ENCODE measurements at regions not wholly inside any gene's neighbourhood (a gene's known extent, or its start where the extent isn't known, plus 50 kb on each side); places are given as distances from the start of the nearest gene placed in this dataset.
A peak's percentile ranks its signal among the peaks of the same experiment; 100 is the strongest.

GRCh38 chr2:239884051-239884405, 141.1 kb downstream of the NDUFA10 start:
- Histone ChIP-seq H3K9me3 (peaks cover 0 to 4% (median 0%) of the 10 kb centered on the region in 3 donors), H3K27ac (no peak overlapping the region), H3K4me3 (no peak overlapping the region), H3K27me3 (no peaks in the 10 kb centered on the region), H3K4me1 (no peaks in the 10 kb centered on the region), H3K36me3 (replicated peaks in 1 of 2; ENCODE audit: insufficient read depth in 1 of 2, low read depth in 2 of 2) (no peaks in the 10 kb centered on the region)
- WGBS, 2 donors, result 86 to 90% methylated on average over 4 of the region's 5 CpGs
- TF ChIP-seq CTCF (IDR thresholded peaks at IDR 0.05) (no peak), POLR2A (IDR thresholded peaks at IDR 0.05) (no peak)
- intact Hi-C loops (cut with DNase I), result loop anchor here (5.0 kb wide), 1 partner anchor 852 kb away; no protein-coding TSS in a partner anchor
- ATAC-seq, result no peak
- no peak for DNase-seq

GRCh38 chr2:239883326-239884050, 141.7 kb downstream of the NDUFA10 start:
- intact Hi-C loops (cut with DNase I), result loop anchor here (5.0 kb wide), 1 partner anchor 851 kb away; no protein-coding TSS in a partner anchor
- ATAC-seq (no peak), DNase-seq (no peak)
- H3K27me3 ChIP-seq, result no peaks in the 10 kb centered on the region
- H3K4me3 ChIP-seq, result no peak overlapping the region
- no peak for TF ChIP-seq CTCF (IDR thresholded peaks at IDR 0.05)
- TF ChIP-seq POLR2A (IDR thresholded peaks at IDR 0.05), result no peak
- H3K27ac ChIP-seq, result no peak overlapping the region
- no peaks in the 10 kb centered on the region for H3K36me3 ChIP-seq (replicated peaks in 1 of 2; ENCODE audit: insufficient read depth in 1 of 2, low read depth in 2 of 2)
- H3K9me3 ChIP-seq, result peaks cover 0 to 4% (median 0%) of the 10 kb centered on the region in 3 donors
- H3K4me1 ChIP-seq, result no peaks in the 10 kb centered on the region
- 74 to 85% methylated on average over 6 to 12 of the region's 12 CpGs for WGBS, 2 donors

GRCh38 chr2:239882781-239883180, 142.4 kb downstream of the NDUFA10 start:
- peak in 1 of 4 donors; percentile 24 for DNase-seq
- Histone ChIP-seq H3K36me3 (replicated peaks in 1 of 2; ENCODE audit: insufficient read depth in 1 of 2, low read depth in 2 of 2) (no peaks in the 10 kb centered on the region), H3K27me3 (no peaks in the 10 kb centered on the region), H3K9me3 (peaks cover 0 to 4% (median 0%) of the 10 kb centered on the region in 3 donors), H3K4me1 (no peaks in the 10 kb centered on the region), H3K4me3 (no peak overlapping the region), H3K27ac (no peak overlapping the region)
- intact Hi-C loops (cut with DNase I), result loop anchor here (5.0 kb wide), 1 partner anchor 850 kb away; no protein-coding TSS in a partner anchor
- WGBS, 2 donors, result 59% methylated on average over 4 of the region's 4 CpGs; no CpG with 5 or more reads in 1 of the 2 donors
- no peak for ATAC-seq
- no peak for TF ChIP-seq POLR2A (IDR thresholded peaks at IDR 0.05)
- TF ChIP-seq CTCF (IDR thresholded peaks at IDR 0.05), result no peak

- Histone ChIP-seq H3K4me3 (no peak overlapping the region), H3K9me3 (peaks cover 0 to 4% (median 0%) of the 10 kb centered on the region in 3 donors), H3K27me3 (no peaks in the 10 kb centered on the region), H3K4me1 (no peaks in the 10 kb centered on the region), H3K36me3 (replicated peaks in 1 of 2; ENCODE audit: insufficient read depth in 1 of 2, low read depth in 2 of 2) (no peaks in the 10 kb centered on the region), H3K27ac (no peak overlapping the region)
- TF ChIP-seq POLR2A (IDR thresholded peaks at IDR 0.05) (no peak), CTCF (IDR thresholded peaks at IDR 0.05) (peak; percentile 43 to 60 (median 52))
- ATAC-seq (peak; percentile 52), DNase-seq (peak; percentile 55 to 68 (median 58))
- intact Hi-C loops (cut with DNase I), result loop anchor here (5.0 kb wide), 1 partner anchor 850 kb away; no protein-coding TSS in a partner anchor
- 18 to 22% methylated on average over 5 of the region's 5 CpGs for WGBS, 2 donors
These were observed 142.8 kb downstream of the NDUFA10 start for GRCh38 chr2:239882331-239882732.
